Nephron (organoid): ENCODE measurements at regions not wholly inside any gene's neighbourhood (a gene's known extent, or its start where the extent isn't known, plus 50 kb on each side); places are given as distances from the start of the nearest gene placed in this dataset.
"Not testable (repeated sequence)": the region's sequence is repeated elsewhere in the genome, so short reads cannot be mapped to it uniquely, and the experiment has no call there.

ENCODE experiments used
- H3K27ac Mint-ChIP-seq, 3 experiments: 2 replicates each; pipeline ENCODE4 v1.8.0; 2020; ENCODE audit warnings: mixed read lengths in 3 of 3, mild to moderate bottlenecking in 2 of 3, moderate library complexity in 1 of 3
- H3K27me3 Mint-ChIP-seq: 2 replicates; pipeline ENCODE4 v1.8.0; 2021; ENCODE audit warnings: low read depth, mild to moderate bottlenecking, moderate library complexity, mixed read lengths
- H3K36me3 Mint-ChIP-seq: 2 replicates; pipeline ENCODE4 v1.8.0; 2020; ENCODE audit warnings: low read depth, mixed read lengths
- H3K4me1 Mint-ChIP-seq: 2 replicates; pipeline ENCODE4 v1.8.0; 2020; ENCODE audit warnings: mixed read lengths
- H3K4me3 Mint-ChIP-seq, 3 experiments: 2 replicates each; pipeline ENCODE4 v1.8.0; 2020; ENCODE audit warnings: mild to moderate bottlenecking in 3 of 3, mixed read lengths in 3 of 3, moderate library complexity in 2 of 3
- H3K9me3 Mint-ChIP-seq: 2 replicates; pipeline ENCODE4 v1.8.0; 2020; ENCODE audit warnings: mixed read lengths
- CTCF ChIP-seq, 3 experiments: fragments of 200-600 bp; sonication (generic); IDR thresholded peaks; one replicate each; pipeline ENCODE4 v1.5.0; 2021; ENCODE audit warnings: antibody characterized with exemption in 3 of 3; ENCODE audit not compliant: unreplicated experiment in 3 of 3

- not testable (repeated sequence) for H3K4me1 Mint-ChIP-seq, H3K27me3 Mint-ChIP-seq, H3K4me3 Mint-ChIP-seq, H3K9me3 Mint-ChIP-seq, H3K27ac Mint-ChIP-seq, H3K36me3 Mint-ChIP-seq
These were observed 747.7 kb upstream of the CDH18 start for GRCh38 chr5:20735715-20736114.

GRCh38 chr5:20732223-20732622 lies 744.2 kb upstream of the CDH18 start:
- not testable (repeated sequence) for H3K36me3 Mint-ChIP-seq, H3K27ac Mint-ChIP-seq, H3K4me3 Mint-ChIP-seq, H3K4me1 Mint-ChIP-seq, H3K9me3 Mint-ChIP-seq, H3K27me3 Mint-ChIP-seq

GRCh38 chr5:20721286-20721685 lies 733.3 kb upstream of the CDH18 start:
- H3K4me1 Mint-ChIP-seq, H3K9me3 Mint-ChIP-seq, H3K36me3 Mint-ChIP-seq, H3K27me3 Mint-ChIP-seq, H3K4me3 Mint-ChIP-seq, H3K27ac Mint-ChIP-seq: not testable (repeated sequence)

GRCh38 chr5:20711520-20712155 lies 723.6 kb upstream of the CDH18 start:
- H3K9me3 Mint-ChIP-seq, H3K36me3 Mint-ChIP-seq, H3K4me1 Mint-ChIP-seq, H3K27me3 Mint-ChIP-seq, H3K27ac Mint-ChIP-seq, H3K4me3 Mint-ChIP-seq: not testable (repeated sequence)

- not testable (repeated sequence) for H3K27me3 Mint-ChIP-seq, H3K4me3 Mint-ChIP-seq, H3K9me3 Mint-ChIP-seq, H3K27ac Mint-ChIP-seq, H3K36me3 Mint-ChIP-seq, H3K4me1 Mint-ChIP-seq
These were observed 719.6 kb upstream of the CDH18 start for GRCh38 chr5:20707634-20708033.

GRCh38 chr5:20694121-20694520 lies 706.1 kb upstream of the CDH18 start:
- Mint-ChIP-seq H3K4me1 (no peaks in the 10 kb centered on the region), H3K36me3 (no peaks in the 10 kb centered on the region), H3K4me3 (no peak overlapping the region), H3K9me3 (no peaks in the 10 kb centered on the region), H3K27ac (no peak overlapping the region), H3K27me3 (no peaks in the 10 kb centered on the region)
- TF ChIP-seq CTCF (IDR thresholded peaks at IDR 0.05; ENCODE audit: unreplicated experiment in 3 of 3): no peak

- Mint-ChIP-seq H3K27ac (no peak overlapping the region), H3K27me3 (no peaks in the 10 kb centered on the region), H3K9me3 (no peaks in the 10 kb centered on the region), H3K4me1 (no peaks in the 10 kb centered on the region), H3K4me3 (no peak overlapping the region), H3K36me3 (no peaks in the 10 kb centered on the region)
- no peak for TF ChIP-seq CTCF (IDR thresholded peaks at IDR 0.05; ENCODE audit: unreplicated experiment in 3 of 3)
These were observed 704.9 kb upstream of the CDH18 start for GRCh38 chr5:20692913-20693312.

- H3K27ac Mint-ChIP-seq: no peak overlapping the region
- no peaks in the 10 kb centered on the region for H3K27me3 Mint-ChIP-seq
- no peaks in the 10 kb centered on the region for H3K9me3 Mint-ChIP-seq
- TF ChIP-seq CTCF (IDR thresholded peaks at IDR 0.05; ENCODE audit: unreplicated experiment in 3 of 3): no peak
- no peaks in the 10 kb centered on the region for H3K4me1 Mint-ChIP-seq
- no peaks in the 10 kb centered on the region for H3K36me3 Mint-ChIP-seq
- no peak overlapping the region for H3K4me3 Mint-ChIP-seq
These were observed 695.4 kb upstream of the CDH18 start for GRCh38 chr5:20683241-20683940.
